ENCODE measurements at regions not wholly inside any gene's neighbourhood (a gene's known extent, or its start where the extent isn't known, plus 50 kb on each side); places are given as distances from the start of the nearest gene placed in this dataset.

- Mint-ChIP-seq H3K4me3 (no peak overlapping the region), H3K4me1 (ENCODE audit: low read depth) (no peaks in the 10 kb centered on the region), H3K9me3 (ENCODE audit: insufficient read depth) (no peaks in the 10 kb centered on the region), H3K27ac (no peak overlapping the region), H3K36me3 (ENCODE audit: low read depth) (no peaks in the 10 kb centered on the region), H3K27me3 (ENCODE audit: low read depth) (no peaks in the 10 kb centered on the region)
- ChIA-PET POLR2A (no interaction called here), CTCF (no interaction called here)
- no peak for ATAC-seq
- DNase-seq = no peak
Measured at GRCh38 chr6:78810146-78810545, 57.2 kb upstream of the IRAK1BP1 start.

GRCh38 chr6:78810698-78811097 is 56.7 kb upstream of the IRAK1BP1 start:
- H3K4me3 Mint-ChIP-seq = no peak overlapping the region
- H3K27me3 Mint-ChIP-seq (ENCODE audit: low read depth) = no peaks in the 10 kb centered on the region
- no peak overlapping the region for H3K27ac Mint-ChIP-seq
- ChIA-PET POLR2A (no interaction called here), CTCF (no interaction called here)
- DNase-seq = no peak
- no peak for ATAC-seq
- no peaks in the 10 kb centered on the region for H3K4me1 Mint-ChIP-seq (ENCODE audit: low read depth)
- no peaks in the 10 kb centered on the region for H3K36me3 Mint-ChIP-seq (ENCODE audit: low read depth)
- no peaks in the 10 kb centered on the region for H3K9me3 Mint-ChIP-seq (ENCODE audit: insufficient read depth)

Measured in activated CD8-positive, alpha-beta T cell treated with anti-CD3 and anti-CD28 coated beads, Interleukin-2, amount 10 ng/mL, durations not matched to agents 7 days and 5 days (primary cell).